ENCODE measurements at regions not wholly inside any gene's neighbourhood (a gene's known extent, or its start where the extent isn't known, plus 50 kb on each side); places are given as distances from the start of the nearest gene placed in this dataset.
A peak's percentile ranks its signal among the peaks of the same experiment; 100 is the strongest.

- Mint-ChIP-seq H3K27me3 (ENCODE audit: unreplicated experiment) (peaks cover 2% of the 10 kb centered on the region), H3K4me3 (ENCODE audit: unreplicated experiment) (no peak overlapping the region), H3K36me3 (ENCODE audit: unreplicated experiment) (no peaks in the 10 kb centered on the region), H3K4me1 (ENCODE audit: low read depth, unreplicated experiment) (peaks cover 11% of the 10 kb centered on the region), H3K9me3 (ENCODE audit: unreplicated experiment) (peaks cover 1% of the 10 kb centered on the region), H3K27ac (ENCODE audit: unreplicated experiment) (no peak overlapping the region)
- TF ChIP-seq CTCF (IDR thresholded peaks at IDR 0.05; ENCODE audit: partially characterized antibody, unreplicated experiment) = no peak
- DNase-seq = no peak
These were observed 90.7 kb downstream of the RTP4 start for GRCh38 chr3:187458921-187459320.

DNA sequence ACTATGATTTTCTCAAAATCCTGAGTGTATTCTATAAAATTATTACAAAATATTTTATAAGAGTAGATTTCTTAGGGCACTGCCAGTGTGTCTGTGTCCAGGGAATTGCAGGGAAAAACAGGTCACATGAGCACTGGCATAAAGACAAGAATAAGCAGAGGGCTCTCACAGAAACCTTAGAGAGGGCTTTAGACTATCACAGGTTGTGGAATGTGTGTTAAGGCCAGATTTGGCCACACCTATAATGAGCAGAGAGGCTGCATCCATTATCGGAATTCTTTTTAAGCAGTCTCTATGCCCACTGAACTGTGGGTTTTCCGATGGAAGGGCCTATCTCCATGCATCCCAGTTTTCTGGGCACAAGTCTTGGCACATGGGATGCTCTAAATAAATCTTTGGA is 90.2 kb downstream of the RTP4 start:
- H3K4me3 Mint-ChIP-seq (ENCODE audit: unreplicated experiment) = no peak overlapping the region
- no peak overlapping the region for H3K27ac Mint-ChIP-seq (ENCODE audit: unreplicated experiment)

DNA sequence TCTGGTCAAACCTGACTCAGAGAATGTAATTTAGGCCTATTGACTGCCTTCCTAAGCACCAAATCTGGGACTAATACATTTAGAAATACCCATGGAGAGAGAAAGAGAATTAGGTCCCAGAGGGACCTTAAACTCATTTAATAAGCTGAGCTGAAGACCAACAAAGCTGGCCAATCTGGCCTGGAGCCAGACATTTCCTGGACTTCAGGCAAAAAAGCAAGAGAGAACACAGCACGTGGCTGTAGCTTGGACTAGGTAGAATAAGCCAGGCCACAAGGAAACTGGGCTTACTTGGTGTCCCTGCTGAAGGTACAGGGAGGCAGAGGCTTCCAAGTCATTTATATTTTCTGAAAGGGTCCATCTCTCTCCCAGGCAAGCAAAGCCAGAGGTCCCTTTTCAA is 88.1 kb downstream of the RTP4 start:
- Mint-ChIP-seq H3K27ac (ENCODE audit: unreplicated experiment) (no peak overlapping the region), H3K36me3 (ENCODE audit: unreplicated experiment) (no peaks in the 10 kb centered on the region), H3K4me3 (ENCODE audit: unreplicated experiment) (no peak overlapping the region), H3K27me3 (ENCODE audit: unreplicated experiment) (peaks cover 2% of the 10 kb centered on the region), H3K9me3 (ENCODE audit: unreplicated experiment) (no peaks in the 10 kb centered on the region), H3K4me1 (ENCODE audit: low read depth, unreplicated experiment) (peaks cover 11% of the 10 kb centered on the region)
- DNase-seq = peak; percentile 17
- TF ChIP-seq CTCF (IDR thresholded peaks at IDR 0.05; ENCODE audit: partially characterized antibody, unreplicated experiment) = no peak

More for the DNA sequence above, 90.2 kb downstream of the RTP4 start:
- Mint-ChIP-seq H3K36me3 (ENCODE audit: unreplicated experiment) (no peaks in the 10 kb centered on the region), H3K4me1 (ENCODE audit: low read depth, unreplicated experiment) (peaks cover 11% of the 10 kb centered on the region), H3K9me3 (ENCODE audit: unreplicated experiment) (peaks cover 1% of the 10 kb centered on the region), H3K27me3 (ENCODE audit: unreplicated experiment) (peaks cover 2% of the 10 kb centered on the region)
- no peak for DNase-seq
- TF ChIP-seq CTCF (IDR thresholded peaks at IDR 0.05; ENCODE audit: partially characterized antibody, unreplicated experiment) = no peak

DNA sequence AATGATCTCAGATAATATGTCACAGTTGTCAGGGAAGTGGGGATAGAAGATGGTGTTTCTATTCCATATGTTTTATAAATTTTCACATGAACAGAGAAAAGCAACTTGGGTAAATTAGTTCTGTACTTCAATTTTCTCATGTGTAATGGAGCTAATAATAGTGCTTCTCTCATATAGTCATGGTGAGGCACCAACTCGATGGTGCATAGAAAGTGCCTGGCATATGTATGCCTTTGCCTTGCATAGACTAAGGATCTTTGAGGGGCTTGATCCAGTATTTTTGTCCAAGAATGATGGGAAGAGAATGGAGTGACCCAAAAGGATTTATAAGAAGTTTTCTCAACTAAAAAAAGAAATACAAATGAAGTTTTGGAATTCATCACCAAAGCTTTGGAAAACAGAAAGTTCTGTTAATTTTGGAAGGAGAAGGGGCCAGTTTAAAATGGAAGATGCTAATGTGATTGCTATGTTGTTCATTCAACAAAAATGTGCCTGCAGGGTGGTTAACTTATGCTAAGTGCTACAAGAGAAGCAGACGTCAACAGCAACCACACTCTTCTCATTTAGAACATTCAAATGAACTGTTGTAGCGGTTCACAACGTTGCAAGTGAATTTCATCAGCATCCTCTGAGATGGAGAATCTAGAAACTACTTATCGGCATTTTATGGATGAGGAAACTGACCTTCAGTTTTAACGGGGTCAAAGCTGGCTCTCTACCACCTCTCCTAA is 86.1 kb downstream of the RTP4 start:
- no peaks in the 10 kb centered on the region for H3K36me3 Mint-ChIP-seq (ENCODE audit: unreplicated experiment)
- DNase-seq = no peak
- no peak overlapping the region for H3K4me3 Mint-ChIP-seq (ENCODE audit: unreplicated experiment)
- H3K9me3 Mint-ChIP-seq (ENCODE audit: unreplicated experiment) = no peaks in the 10 kb centered on the region
- peaks cover 11% of the 10 kb centered on the region for H3K4me1 Mint-ChIP-seq (ENCODE audit: low read depth, unreplicated experiment)
- TF ChIP-seq CTCF (IDR thresholded peaks at IDR 0.05; ENCODE audit: partially characterized antibody, unreplicated experiment) = no peak
- H3K27me3 Mint-ChIP-seq (ENCODE audit: unreplicated experiment) = peaks cover 2% of the 10 kb centered on the region
- H3K27ac Mint-ChIP-seq (ENCODE audit: unreplicated experiment) = no peak overlapping the region

GRCh38 chr3:187450431-187451190 is 82.4 kb downstream of the RTP4 start:
- Mint-ChIP-seq H3K4me1 (ENCODE audit: low read depth, unreplicated experiment) (peaks cover under 1% of the 10 kb centered on the region), H3K27me3 (ENCODE audit: unreplicated experiment) (peaks cover 2% of the 10 kb centered on the region), H3K9me3 (ENCODE audit: unreplicated experiment) (no peaks in the 10 kb centered on the region), H3K27ac (ENCODE audit: unreplicated experiment) (no peak overlapping the region), H3K4me3 (ENCODE audit: unreplicated experiment) (no peak overlapping the region), H3K36me3 (ENCODE audit: unreplicated experiment) (no peaks in the 10 kb centered on the region)
- DNase-seq = no peak
- no peak for TF ChIP-seq CTCF (IDR thresholded peaks at IDR 0.05; ENCODE audit: partially characterized antibody, unreplicated experiment)
